Astrocyte of the hippocampus (primary cell): ENCODE measurements at regions not wholly inside any gene's neighbourhood (a gene's known extent, or its start where the extent isn't known, plus 50 kb on each side); places are given as distances from the start of the nearest gene placed in this dataset.
"Not testable (repeated sequence)": the region's sequence is repeated elsewhere in the genome, so short reads cannot be mapped to it uniquely, and the experiment has no call there.

Experiments used
- DNase-seq: peaks from one replicate; pipeline ENCODE4 v3.0.0; 2011; ENCODE audit warnings: low read depth, low spot score

DNA sequence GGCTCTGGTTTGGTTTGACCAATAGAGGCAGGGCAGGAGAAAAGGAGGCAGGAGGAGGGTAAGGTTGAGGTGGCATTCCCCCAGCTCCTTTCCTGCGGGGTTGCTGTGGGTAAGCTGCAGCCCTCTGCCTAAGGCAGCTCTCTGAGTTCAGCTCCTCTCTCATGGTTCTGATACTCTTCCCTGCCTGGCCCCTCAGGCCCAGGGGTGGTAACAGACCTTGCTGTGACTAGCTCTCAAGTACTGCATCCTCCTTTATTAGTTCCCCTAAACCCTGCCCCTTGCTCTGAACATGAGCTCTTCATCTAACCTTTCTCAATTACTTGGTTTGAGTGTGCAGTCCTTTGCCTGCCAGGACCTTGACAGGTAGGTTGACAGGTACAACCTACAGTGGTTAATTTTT lies 205.5 kb downstream of the SLC4A3 start:
- no peak for DNase-seq

GRCh38 chr2:219835493-219835892 lies 208.1 kb downstream of the SLC4A3 start:
- DNase-seq: no peak

DNA sequence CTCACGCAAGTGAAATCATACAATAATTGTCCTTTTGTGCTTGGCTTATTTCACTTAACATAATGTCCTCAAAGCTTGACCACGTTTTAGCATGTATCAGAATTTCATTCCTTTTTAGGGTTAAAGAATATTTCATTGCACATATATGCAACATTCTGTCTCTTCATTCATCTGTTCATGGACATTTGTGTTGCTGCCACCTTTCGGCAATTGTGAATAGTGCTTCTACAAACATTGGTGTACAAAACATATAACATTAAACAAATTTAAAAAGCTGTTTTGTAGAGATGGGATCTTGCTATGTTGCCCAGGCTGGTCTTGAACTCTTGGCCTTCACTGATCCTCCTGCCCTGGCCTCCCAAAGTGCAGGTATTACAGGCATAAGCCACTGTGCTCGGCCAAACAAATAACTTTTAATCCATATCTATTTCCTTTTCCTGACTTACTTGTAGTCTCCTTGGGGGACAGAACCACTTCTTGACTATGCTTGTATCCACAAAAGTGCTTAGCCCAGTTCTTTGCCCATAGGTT lies 209.3 kb downstream of the SLC4A3 start:
- DNase-seq: peak; percentile 5

GRCh38 chr2:219844401-219845091 lies 217.1 kb downstream of the SLC4A3 start:
- DNase-seq: no peak

GRCh38 chr2:219848882-219849281 lies 221.5 kb downstream of the SLC4A3 start:
- DNase-seq: no peak

GRCh38 chr2:219851169-219851568 lies 223.7 kb downstream of the SLC4A3 start:
- no peak for DNase-seq

GRCh38 chr2:219851801-219852481 lies 224.5 kb downstream of the SLC4A3 start:
- peak; percentile 92 for DNase-seq

GRCh38 chr2:219852626-219853025 lies 225.2 kb downstream of the SLC4A3 start:
- peak; percentile 10 for DNase-seq

DNA sequence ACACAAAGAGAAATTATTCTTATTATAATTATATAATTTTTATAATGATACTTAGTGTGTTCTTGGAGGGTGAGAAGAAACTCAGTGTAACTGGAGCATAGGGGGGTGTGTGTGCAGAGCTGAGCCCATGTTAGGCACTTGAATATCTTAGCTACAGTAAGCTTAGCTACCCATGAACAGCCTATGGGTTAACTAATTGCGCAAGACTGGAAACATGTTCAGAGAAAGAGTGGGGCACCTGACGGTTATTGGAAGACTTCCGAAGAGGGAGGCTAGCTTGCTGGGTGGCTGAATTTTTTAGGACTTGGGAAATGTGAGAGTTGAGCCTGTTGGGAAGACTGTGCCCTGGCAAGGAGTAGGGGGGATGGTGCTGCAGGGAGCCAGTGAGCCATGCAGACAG lies 229.2 kb downstream of the SLC4A3 start:
- DNase-seq: no peak

- DNase-seq: no peak
Observed at GRCh38 chr2:219857751-219858150, 230.3 kb downstream of the SLC4A3 start.

- no peak for DNase-seq
Observed at GRCh38 chr2:219861307-219861706, 233.9 kb downstream of the SLC4A3 start.

DNA sequence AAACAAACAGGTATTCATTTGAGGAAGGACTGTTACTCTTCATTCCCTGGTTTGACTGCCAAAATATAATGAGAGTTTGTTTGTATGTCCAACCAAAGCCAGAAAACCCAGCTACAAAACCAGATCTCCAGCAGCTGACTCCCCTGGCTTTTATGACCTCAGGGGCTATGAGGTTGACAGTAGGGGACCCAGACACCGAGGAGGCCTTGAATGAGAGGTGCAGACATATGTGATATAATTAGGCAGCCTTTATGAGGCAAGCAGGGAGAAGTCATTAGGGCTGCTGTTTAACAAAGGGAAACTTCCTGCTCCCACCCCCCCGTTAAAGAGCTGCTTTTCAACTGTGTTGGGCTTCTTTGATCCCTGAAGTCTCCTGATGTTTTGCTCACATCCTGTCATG lies 236.7 kb downstream of the SLC4A3 start:
- no peak for DNase-seq

- no peak for DNase-seq
Observed at GRCh38 chr2:219868635-219869034, 241.2 kb downstream of the SLC4A3 start.

GRCh38 chr2:219870041-219870440 lies 242.6 kb downstream of the SLC4A3 start:
- no peak for DNase-seq

GRCh38 chr2:219871351-219871750 lies 243.9 kb downstream of the SLC4A3 start:
- peak; percentile 74 for DNase-seq

DNA sequence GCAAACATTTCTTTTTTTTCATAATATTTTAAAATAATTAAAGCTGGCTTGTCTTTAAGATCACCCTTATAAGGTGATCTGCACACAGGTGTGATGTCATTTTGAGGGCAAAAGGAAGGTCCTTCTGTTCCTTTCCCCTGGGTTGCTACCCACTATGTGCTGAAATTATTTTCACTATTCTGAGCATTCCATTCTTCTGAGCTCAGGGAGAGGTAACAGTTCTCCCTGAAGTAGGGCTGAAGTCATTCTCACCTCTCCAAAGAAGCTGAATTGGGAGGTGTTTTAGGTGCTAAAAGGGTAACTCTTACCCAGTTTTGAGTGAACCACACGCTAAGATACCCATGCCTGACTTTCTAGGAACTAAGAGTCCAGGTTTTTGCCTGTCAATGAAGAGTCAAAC lies 247.6 kb downstream of the SLC4A3 start:
- DNase-seq: no peak

DNA sequence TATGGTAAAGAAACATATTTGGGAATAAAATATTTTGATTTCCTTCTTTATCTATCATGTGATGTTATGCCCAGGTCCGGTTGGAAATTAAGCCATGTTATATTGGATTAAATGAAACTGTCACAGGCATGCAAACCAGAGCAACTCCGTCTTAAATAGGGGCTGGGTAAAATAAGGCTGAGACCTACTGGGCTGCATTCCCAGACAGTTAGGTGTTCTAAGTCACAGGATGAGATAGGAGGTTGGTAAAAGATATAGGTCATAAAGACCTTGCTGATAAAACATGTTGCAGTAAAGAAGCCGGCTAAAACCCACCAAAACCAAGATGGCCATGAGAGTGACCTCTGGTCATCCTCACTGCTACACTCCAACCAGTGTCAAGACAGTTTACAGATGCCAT lies 248.6 kb downstream of the SLC4A3 start:
- not testable (repeated sequence) for DNase-seq

- DNase-seq: no peak
Observed at GRCh38 chr2:219876931-219877330, 249.5 kb downstream of the SLC4A3 start.

GRCh38 chr2:219877728-219878127 lies 250.3 kb downstream of the SLC4A3 start:
- DNase-seq: no peak

- DNase-seq: no peak
Observed at GRCh38 chr2:219878516-219878915, 251.1 kb downstream of the SLC4A3 start.

GRCh38 chr2:219881851-219882250 lies 254.4 kb downstream of the SLC4A3 start:
- no peak for DNase-seq

DNA sequence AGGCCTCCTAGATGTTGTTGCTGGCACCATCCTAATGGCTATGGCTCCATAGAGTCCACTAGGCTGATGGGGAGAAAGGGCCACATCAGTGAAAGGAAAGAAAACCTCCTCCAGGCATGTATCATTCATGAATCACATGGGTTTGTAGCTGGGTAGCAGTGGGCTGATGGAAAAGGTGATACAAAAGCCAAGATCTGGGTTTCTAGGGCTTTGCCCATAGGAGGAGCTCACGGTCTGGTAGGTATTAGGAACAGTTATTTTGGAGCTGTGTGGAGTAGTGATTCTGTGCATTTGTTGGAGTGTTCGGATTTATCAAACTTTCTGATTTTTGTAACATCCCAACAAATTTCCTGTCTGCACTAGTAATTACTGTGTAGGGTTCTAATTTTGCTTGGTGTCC lies 259.2 kb downstream of the SLC4A3 start:
- DNase-seq: no peak

- DNase-seq: no peak
Observed at GRCh38 chr2:219887870-219888269, 260.4 kb downstream of the SLC4A3 start.
